Neural cell (in vitro differentiated cells): ENCODE measurements at regions not wholly inside any gene's neighbourhood (a gene's known extent, or its start where the extent isn't known, plus 50 kb on each side); places are given as distances from the start of the nearest gene placed in this dataset.
"Not testable (repeated sequence)": the region's sequence is repeated elsewhere in the genome, so short reads cannot be mapped to it uniquely, and the experiment has no call there.

Experiments
- H2AFZ ChIP-seq: fragments of 200-600, 300-800 bp; sonication (generic), shearing (Covaris generic); 2 replicates; pipeline ENCODE4 v1.6.0; 2014; ENCODE audit warnings: low read depth, mild to moderate bottlenecking, antibody characterized with exemption, low read length, moderate library complexity
- H3F3A ChIP-seq: fragments of 200-600 bp; shearing (Covaris generic); 2 replicates; pipeline ENCODE4 v1.6.1; 2016; ENCODE audit warnings: mild to moderate bottlenecking, moderate library complexity, mixed read lengths, antibody characterized with exemption, low read length; ENCODE audit not compliant: insufficient read depth, poor library complexity, severe bottlenecking
- H3K27ac ChIP-seq: fragments of 200-600, 300-800 bp; sonication (generic), shearing (Covaris generic); 2 replicates; pipeline ENCODE4 v1.5.1; 2014; ENCODE audit warnings: mild to moderate bottlenecking, low read length, moderate library complexity
- H3K27me3 ChIP-seq: fragments of 300-800, 200-600 bp; sonication (generic), shearing (Covaris generic); 2 replicates; pipeline ENCODE4 v1.6.0; 2014; ENCODE audit warnings: mild to moderate bottlenecking, low read depth, low read length, moderate library complexity; ENCODE audit not compliant: insufficient read depth
- H3K36me3 ChIP-seq: fragments of 300-800, 200-600 bp; sonication (generic), shearing (Covaris generic); 2 replicates; pipeline ENCODE4 v1.5.1; 2014; ENCODE audit warnings: mild to moderate bottlenecking, antibody characterized with exemption, low read length, moderate library complexity; ENCODE audit not compliant: insufficient read depth
- H3K4me2 ChIP-seq: fragments of 300-800, 200-600 bp; sonication (generic), shearing (Covaris generic); 2 replicates; pipeline ENCODE4 v1.6.0; 2014; ENCODE audit warnings: mild to moderate bottlenecking, low read length
- H3K4me3 ChIP-seq: fragments of 300-800, 200-600 bp; sonication (generic), shearing (Covaris generic); 2 replicates; pipeline ENCODE4 v1.5.1; 2014; ENCODE audit warnings: mild to moderate bottlenecking, low read length, moderate library complexity
- H3K79me2 ChIP-seq: fragments of 200-600 bp; shearing (Covaris generic); replicated peaks from 2 replicates; pipeline ENCODE4 v1.6.0; 2014; ENCODE audit warnings: mild to moderate bottlenecking, low read length, moderate library complexity; ENCODE audit not compliant: insufficient read depth
- H3K9ac ChIP-seq: fragments of 300-800, 200-600 bp; sonication (generic), shearing (Covaris generic); 2 replicates; pipeline ENCODE4 v1.6.1; 2016; ENCODE audit warnings: mild to moderate bottlenecking, low read length, mixed read lengths
- H3K9me2 ChIP-seq: fragments of 200-600 bp; shearing (Covaris generic); 2 replicates; pipeline ENCODE4 v1.6.1; 2016; ENCODE audit warnings: mild to moderate bottlenecking, low read length, mixed read lengths; ENCODE audit not compliant: insufficient read depth
- H3K9me3 ChIP-seq: fragments of 200-600, 300-800 bp; sonication (generic), shearing (Covaris generic); 2 replicates; pipeline ENCODE4 v1.6.1; 2016; ENCODE audit warnings: mild to moderate bottlenecking, mixed run types, low read length, moderate library complexity, mixed read lengths
- H4K20me1 ChIP-seq: fragments of 200-600 bp; shearing (Covaris generic); 2 replicates; pipeline ENCODE4 v1.6.1; 2016; ENCODE audit warnings: mild to moderate bottlenecking, mixed run types; ENCODE audit not compliant: insufficient read depth
- CTCF ChIP-seq: fragments of 450-650 bp; IDR thresholded peaks from 2 replicates; pipeline ENCODE4 v1.5.1; 2014; ENCODE audit warnings: antibody characterized with exemption, mild to moderate bottlenecking, moderate library complexity; ENCODE audit not compliant: poor library complexity, severe bottlenecking
- EP300 ChIP-seq: fragments of 450-650 bp; conservative IDR thresholded peaks from 2 replicates; pipeline ENCODE4 v1.6.1; 2014; ENCODE audit warnings: antibody characterized with exemption, mild to moderate bottlenecking, moderate library complexity; ENCODE audit not compliant: poor library complexity, severe bottlenecking
- EZH2 ChIP-seq: fragments of 200-600, 300-800 bp; shearing (Covaris generic), sonication (generic); IDR thresholded peaks from 2 replicates; pipeline ENCODE4 v1.6.1; 2014; ENCODE audit warnings: antibody characterized with exemption, low read length, borderline replicate concordance, mild to moderate bottlenecking; ENCODE audit not compliant: insufficient read depth, poor library complexity, severe bottlenecking
- MXI1 ChIP-seq: fragments of 450-650 bp; conservative IDR thresholded peaks from 2 replicates; pipeline ENCODE4 v1.6.1; 2014; ENCODE audit warnings: antibody characterized with exemption, mild to moderate bottlenecking; ENCODE audit not compliant: poor library complexity, severe bottlenecking
- POLR2AphosphoS5 ChIP-seq: IDR thresholded peaks from 2 replicates; pipeline ENCODE4 v1.6.1; 2012
- RAD21 ChIP-seq: fragments of 450-650 bp; conservative IDR thresholded peaks from 2 replicates; pipeline ENCODE4 v1.6.1; 2014; ENCODE audit warnings: antibody characterized with exemption, mild to moderate bottlenecking, moderate library complexity
- REST ChIP-seq: IDR thresholded peaks from 2 replicates; pipeline ENCODE4 v1.6.1; 2012; ENCODE audit warnings: borderline replicate concordance
- SMC3 ChIP-seq: fragments of 450-650 bp; conservative IDR thresholded peaks from 2 replicates; pipeline ENCODE4 v1.6.1; 2014; ENCODE audit warnings: antibody characterized with exemption, mild to moderate bottlenecking, moderate library complexity; ENCODE audit not compliant: poor library complexity
- TAF1 ChIP-seq: IDR thresholded peaks from 2 replicates; pipeline ENCODE4 v1.6.1; 2012; ENCODE audit warnings: low read depth

GRCh38 chr16:51231702-51232101, 80.6 kb upstream of the SALL1 start:
- Histone ChIP-seq H3K36me3 (no peaks in the 10 kb centered on the region), H3K9ac (no peak overlapping the region), H3K4me3 (no peak overlapping the region), H4K20me1 (no peaks in the 10 kb centered on the region), H2AFZ (no peak overlapping the region), H3K27ac (no peak overlapping the region), H3K9me2 (no peaks in the 10 kb centered on the region), H3K27me3 (no peaks in the 10 kb centered on the region), H3F3A (no peaks in the 10 kb centered on the region), H3K9me3 (no peaks in the 10 kb centered on the region), H3K79me2 (no peaks in the 10 kb centered on the region), H3K4me2 (no peak overlapping the region)
- no peak for TF ChIP-seq TAF1
- TF ChIP-seq EZH2: no peak
- no peak for TF ChIP-seq CTCF
- TF ChIP-seq MXI1: no peak
- no peak for TF ChIP-seq REST
- no peak for TF ChIP-seq RAD21
- TF ChIP-seq SMC3: no peak
- TF ChIP-seq POLR2AphosphoS5: no peak
- TF ChIP-seq EP300: no peak

- not testable (repeated sequence) for H3K36me3 ChIP-seq, H2AFZ ChIP-seq, H3K27ac ChIP-seq, H3K79me2 ChIP-seq, H3K27me3 ChIP-seq, H3K9me3 ChIP-seq, H3F3A ChIP-seq, H3K9me2 ChIP-seq, H3K4me2 ChIP-seq, H3K4me3 ChIP-seq, H3K9ac ChIP-seq, H4K20me1 ChIP-seq
These were observed 79.0 kb upstream of the SALL1 start for GRCh38 chr16:51230035-51230434.

GRCh38 chr16:51228097-51228659, 77.1 kb upstream of the SALL1 start:
- H4K20me1 ChIP-seq: no peaks in the 10 kb centered on the region
- H3K36me3 ChIP-seq: no peaks in the 10 kb centered on the region
- H3K9me3 ChIP-seq: no peaks in the 10 kb centered on the region
- H2AFZ ChIP-seq: no peak overlapping the region
- no peaks in the 10 kb centered on the region for H3K27me3 ChIP-seq
- TF ChIP-seq POLR2AphosphoS5: no peak
- no peak for TF ChIP-seq RAD21
- no peak for TF ChIP-seq CTCF
- TF ChIP-seq TAF1: no peak
- TF ChIP-seq MXI1: no peak
- TF ChIP-seq REST: no peak
- no peak for TF ChIP-seq EP300
- TF ChIP-seq EZH2: no peak
- TF ChIP-seq SMC3: no peak
- no peaks in the 10 kb centered on the region for H3K9me2 ChIP-seq
- H3F3A ChIP-seq: no peaks in the 10 kb centered on the region
- H3K79me2 ChIP-seq: no peaks in the 10 kb centered on the region
- no peak overlapping the region for H3K4me2 ChIP-seq
- no peak overlapping the region for H3K27ac ChIP-seq
- H3K4me3 ChIP-seq: no peak overlapping the region
- no peak overlapping the region for H3K9ac ChIP-seq
